HT1080 (cell line): ENCODE measurements at regions not wholly inside any gene's neighbourhood (a gene's known extent, or its start where the extent isn't known, plus 50 kb on each side); places are given as distances from the start of the nearest gene placed in this dataset.
"Not testable (repeated sequence)": the region's sequence is repeated elsewhere in the genome, so short reads cannot be mapped to it uniquely, and the experiment has no call there.

Experiments
- DNase-seq: peaks from one replicate; pipeline ENCODE4 v3.0.0-alpha.2; 2015; ENCODE audit warnings: low read depth

GRCh38 chr1:181949500-181949899 lies 112.0 kb downstream of the ZNF648 start:
- DNase-seq = no peak

GRCh38 chr1:181948372-181948771 lies 113.1 kb downstream of the ZNF648 start:
- DNase-seq = no peak

GRCh38 chr1:181947441-181947840 lies 114.1 kb downstream of the ZNF648 start:
- no peak for DNase-seq

- DNase-seq = peak; percentile 66
Measured at GRCh38 chr1:181936768-181937581, 124.5 kb downstream of the ZNF648 start.

GRCh38 chr1:181936269-181936668 lies 125.2 kb downstream of the ZNF648 start:
- DNase-seq = no peak

- no peak for DNase-seq
Measured at GRCh38 chr1:181931873-181932272, 129.6 kb downstream of the ZNF648 start.

- no peak for DNase-seq
Measured at GRCh38 chr1:181930187-181930586, 131.3 kb downstream of the ZNF648 start.

- no peak for DNase-seq
Measured at GRCh38 chr1:181926697-181927096, 134.8 kb downstream of the ZNF648 start.

GRCh38 chr1:181924034-181924433 lies 137.5 kb downstream of the ZNF648 start:
- DNase-seq = not testable (repeated sequence)

GRCh38 chr1:181919542-181919941 lies 142.0 kb downstream of the ZNF648 start:
- no peak for DNase-seq

- DNase-seq = no peak
Measured at GRCh38 chr1:181918880-181919525, 142.5 kb downstream of the ZNF648 start.

- DNase-seq = no peak
Measured at GRCh38 chr1:181911715-181912114, 149.8 kb downstream of the ZNF648 start.

- no peak for DNase-seq
Measured at GRCh38 chr1:181910905-181911304, 150.6 kb downstream of the ZNF648 start.

- DNase-seq = no peak
Measured at GRCh38 chr1:181909010-181909409, 152.5 kb downstream of the ZNF648 start.

- no peak for DNase-seq
Measured at GRCh38 chr1:181906631-181907030, 154.9 kb downstream of the ZNF648 start.

GRCh38 chr1:181905944-181906597 lies 155.4 kb downstream of the ZNF648 start:
- DNase-seq = no peak

- DNase-seq = no peak
Measured at GRCh38 chr1:181898773-181899172, 162.7 kb downstream of the ZNF648 start.

GRCh38 chr1:181896824-181897223 lies 164.7 kb downstream of the ZNF648 start:
- no peak for DNase-seq

- no peak for DNase-seq
Measured at GRCh38 chr1:181894439-181894859, 167.1 kb downstream of the ZNF648 start.

GRCh38 chr1:181893937-181894336 lies 167.6 kb downstream of the ZNF648 start:
- DNase-seq = no peak

GRCh38 chr1:181893150-181893549 lies 168.4 kb downstream of the ZNF648 start:
- DNase-seq = not testable (repeated sequence)

GRCh38 chr1:181872562-181872961 lies 188.9 kb downstream of the ZNF648 start:
- no peak for DNase-seq
